ENCODE measurements at regions not wholly inside any gene's neighbourhood (a gene's known extent, or its start where the extent isn't known, plus 50 kb on each side); places are given as distances from the start of the nearest gene placed in this dataset.

DNA sequence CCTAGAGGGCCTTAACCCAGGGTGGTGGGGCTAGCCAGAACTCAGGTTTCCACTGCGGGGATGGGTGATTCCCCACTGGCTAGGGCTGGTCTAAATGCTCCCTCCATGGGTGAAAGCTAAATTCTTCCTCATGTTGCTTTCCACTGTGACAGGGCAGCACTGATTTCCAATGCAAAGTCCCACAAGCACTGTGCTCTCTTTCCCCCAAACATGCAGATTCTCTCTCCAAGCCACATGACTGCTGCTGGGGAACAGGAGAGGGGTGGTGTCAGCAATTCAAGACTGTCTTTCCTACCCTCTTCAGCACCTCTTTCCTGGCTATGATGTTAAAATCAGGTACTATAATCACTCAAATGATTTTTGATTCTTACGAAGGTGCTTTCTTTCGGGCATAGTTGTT lies 215.5 kb downstream of the RWDD3 start:
- no peaks in the 10 kb centered on the region for H3K4me1 ChIP-seq
- H3K4me3 ChIP-seq (replicated peaks in 1 of 3), result no peak overlapping the region
- H3K9me3 ChIP-seq, result no peaks in the 10 kb centered on the region
- DNase-seq, result no peak
- H3K36me3 ChIP-seq, result no peaks in the 10 kb centered on the region
- TF ChIP-seq POLR2A (IDR thresholded peaks at IDR 0.05), result no peak
- H3K27me3 ChIP-seq, result no peaks in the 10 kb centered on the region
- intact Hi-C loops (cut with DNase I), result no loop called here
- H3K27ac ChIP-seq, result no peak overlapping the region
- 93 to 96% methylated on average over 3 of the region's 3 CpGs for WGBS, 2 donors

DNA sequence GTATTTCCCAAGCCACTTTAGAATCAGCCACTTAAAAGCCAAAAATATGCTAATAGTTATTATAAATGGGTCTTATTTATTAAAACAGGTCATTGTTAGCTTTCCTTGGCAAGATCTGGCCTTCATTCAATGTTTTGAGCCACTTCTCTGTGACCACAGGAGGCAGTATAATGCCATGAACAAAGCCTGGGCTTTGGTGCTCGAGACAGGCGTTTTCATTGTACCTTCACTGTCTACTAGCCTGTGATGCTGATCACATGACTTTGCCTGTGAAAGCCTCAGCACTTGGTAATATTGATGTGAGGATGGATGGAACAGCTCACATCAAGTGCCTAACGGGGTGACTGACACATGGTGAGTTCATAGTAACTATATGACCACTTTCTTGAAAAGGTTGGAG lies 217.0 kb downstream of the RWDD3 start:
- 69 to 72% methylated on average over 3 of the region's 3 CpGs for WGBS, 2 donors
- H3K4me1 ChIP-seq, result no peaks in the 10 kb centered on the region
- intact Hi-C loops (cut with DNase I), result no loop called here
- H3K9me3 ChIP-seq, result no peaks in the 10 kb centered on the region
- DNase-seq, result no peak
- TF ChIP-seq, protein P1, sequence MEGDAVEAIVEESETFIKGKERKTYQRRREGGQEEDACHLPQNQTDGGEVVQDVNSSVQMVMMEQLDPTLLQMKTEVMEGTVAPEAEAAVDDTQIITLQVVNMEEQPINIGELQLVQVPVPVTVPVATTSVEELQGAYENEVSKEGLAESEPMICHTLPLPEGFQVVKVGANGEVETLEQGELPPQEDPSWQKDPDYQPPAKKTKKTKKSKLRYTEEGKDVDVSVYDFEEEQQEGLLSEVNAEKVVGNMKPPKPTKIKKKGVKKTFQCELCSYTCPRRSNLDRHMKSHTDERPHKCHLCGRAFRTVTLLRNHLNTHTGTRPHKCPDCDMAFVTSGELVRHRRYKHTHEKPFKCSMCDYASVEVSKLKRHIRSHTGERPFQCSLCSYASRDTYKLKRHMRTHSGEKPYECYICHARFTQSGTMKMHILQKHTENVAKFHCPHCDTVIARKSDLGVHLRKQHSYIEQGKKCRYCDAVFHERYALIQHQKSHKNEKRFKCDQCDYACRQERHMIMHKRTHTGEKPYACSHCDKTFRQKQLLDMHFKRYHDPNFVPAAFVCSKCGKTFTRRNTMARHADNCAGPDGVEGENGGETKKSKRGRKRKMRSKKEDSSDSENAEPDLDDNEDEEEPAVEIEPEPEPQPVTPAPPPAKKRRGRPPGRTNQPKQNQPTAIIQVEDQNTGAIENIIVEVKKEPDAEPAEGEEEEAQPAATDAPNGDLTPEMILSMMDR (IDR thresholded peaks at IDR 0.05), result no peak
- no peak for TF ChIP-seq POLR2A (IDR thresholded peaks at IDR 0.05)
- no peak overlapping the region for H3K4me3 ChIP-seq (replicated peaks in 1 of 3)
- H3K27ac ChIP-seq, result no peak overlapping the region
- no peaks in the 10 kb centered on the region for H3K36me3 ChIP-seq
- H3K27me3 ChIP-seq, result no peaks in the 10 kb centered on the region

GRCh38 chr1:95451904-95452303 lies 217.9 kb downstream of the RWDD3 start:
- Histone ChIP-seq H3K4me1 (no peaks in the 10 kb centered on the region), H3K9me3 (no peaks in the 10 kb centered on the region), H3K27ac (no peak overlapping the region), H3K36me3 (no peaks in the 10 kb centered on the region), H3K4me3 (replicated peaks in 1 of 3) (no peak overlapping the region), H3K27me3 (no peaks in the 10 kb centered on the region)
- TF ChIP-seq POLR2A (IDR thresholded peaks at IDR 0.05), result no peak
- TF ChIP-seq, protein P1 (IDR thresholded peaks at IDR 0.05), result no peak
- intact Hi-C loops (cut with DNase I), result no loop called here
- no peak for DNase-seq
- 55 to 68% methylated on average over 3 of the region's 3 CpGs for WGBS, 2 donors

- intact Hi-C loops (cut with DNase I), result no loop called here
- H3K4me3 ChIP-seq (replicated peaks in 1 of 3), result no peak overlapping the region
- TF ChIP-seq POLR2A (IDR thresholded peaks at IDR 0.05), result no peak
- TF ChIP-seq, protein P1 (IDR thresholded peaks at IDR 0.05), result no peak
Measured at GRCh38 chr1:95453053-95453452, 219.0 kb downstream of the RWDD3 start.

GRCh38 chr1:95467036-95467435 lies 233.0 kb downstream of the RWDD3 start:
- Histone ChIP-seq H3K9me3 (no peaks in the 10 kb centered on the region), H3K4me3 (replicated peaks in 1 of 3) (no peak overlapping the region), H3K4me1 (no peaks in the 10 kb centered on the region), H3K36me3 (no peaks in the 10 kb centered on the region), H3K27ac (no peak overlapping the region), H3K27me3 (no peaks in the 10 kb centered on the region)
- WGBS, 2 donors, result 30 to 45% methylated on average over 1 of the region's 1 CpG
- TF ChIP-seq, protein P1 (IDR thresholded peaks at IDR 0.05), result no peak
- TF ChIP-seq POLR2A (IDR thresholded peaks at IDR 0.05), result no peak
- intact Hi-C loops (cut with DNase I), result no loop called here
- DNase-seq, result no peak

More at GRCh38 chr1:95453053-95453452, 219.0 kb downstream of the RWDD3 start:
- H3K4me1 ChIP-seq, result no peaks in the 10 kb centered on the region
- DNase-seq, result no peak
- no peak overlapping the region for H3K27ac ChIP-seq
- no peaks in the 10 kb centered on the region for H3K9me3 ChIP-seq
- H3K36me3 ChIP-seq, result no peaks in the 10 kb centered on the region
- H3K27me3 ChIP-seq, result no peaks in the 10 kb centered on the region
- WGBS, 2 donors, result 91 to 93% methylated on average over 2 of the region's 2 CpGs

Measured in thyroid gland (tissue), 4 donors.